H9 (cell line): ENCODE measurements at regions not wholly inside any gene's neighbourhood (a gene's known extent, or its start where the extent isn't known, plus 50 kb on each side); places are given as distances from the start of the nearest gene placed in this dataset.

Experiments
- DNase-seq: peaks from one replicate; pipeline ENCODE4 v3.0.0-alpha.2; 2017
- H2AFZ ChIP-seq: one replicate; pipeline ENCODE4 v1.6.1; 2013; ENCODE audit warnings: mild to moderate bottlenecking, low read length, control low read depth, moderate library complexity
- H2AK5ac ChIP-seq: 2 replicates; pipeline ENCODE4 v1.6.1; 2013; ENCODE audit warnings: low read length, control low read depth, mixed read lengths; ENCODE audit not compliant: insufficient read length
- H2BK120ac ChIP-seq: one replicate; pipeline ENCODE4 v1.6.1; 2013; ENCODE audit warnings: low read depth, mild to moderate bottlenecking, low read length, control low read depth, inconsistent platforms; ENCODE audit not compliant: poor library complexity, severe bottlenecking
- H2BK12ac ChIP-seq: 2 replicates; pipeline ENCODE4 v1.6.1; 2013; ENCODE audit warnings: low read length, control low read depth, mixed read lengths, low read depth; ENCODE audit not compliant: insufficient read length
- H2BK15ac ChIP-seq: 2 replicates; pipeline ENCODE4 v1.6.1; 2013; ENCODE audit warnings: low read depth, low read length, control low read depth
- H2BK20ac ChIP-seq: one replicate; pipeline ENCODE4 v1.6.1; 2013; ENCODE audit warnings: low read depth, mild to moderate bottlenecking, low read length, control low read depth, inconsistent platforms; ENCODE audit not compliant: poor library complexity, severe bottlenecking
- H2BK5ac ChIP-seq: 2 replicates; pipeline ENCODE4 v1.6.1; 2013; ENCODE audit warnings: low read length, control low read depth, mixed read lengths; ENCODE audit not compliant: insufficient read length
- H3K14ac ChIP-seq: 2 replicates; pipeline ENCODE4 v1.6.1; 2013; ENCODE audit warnings: low read length, control low read depth; ENCODE audit not compliant: insufficient read depth
- H3K18ac ChIP-seq: 2 replicates; pipeline ENCODE4 v1.6.1; 2013; ENCODE audit warnings: low read depth, mild to moderate bottlenecking, mixed read lengths, low read length, control low read depth; ENCODE audit not compliant: insufficient read length
- H3K23ac ChIP-seq: 2 replicates; pipeline ENCODE4 v1.6.1; 2013; ENCODE audit warnings: low read length, control low read depth, mixed read lengths, low read depth; ENCODE audit not compliant: insufficient read length
- H3K23me2 ChIP-seq: 2 replicates; pipeline ENCODE4 v1.6.1; 2013; ENCODE audit warnings: low read depth, mild to moderate bottlenecking, mixed read lengths, low read length, control low read depth; ENCODE audit not compliant: insufficient read length, poor library complexity, severe bottlenecking
- H3K27ac ChIP-seq: 2 replicates; pipeline ENCODE4 v1.5.1; 2013; ENCODE audit warnings: low read length, control low read depth, mixed read lengths, low read depth; ENCODE audit not compliant: insufficient read length
- H3K27me3 ChIP-seq: 2 replicates; pipeline ENCODE4 v1.6.1; 2013; ENCODE audit warnings: low read length, control low read depth, inconsistent platforms; ENCODE audit not compliant: insufficient read depth
- H3K4ac ChIP-seq: 2 replicates; pipeline ENCODE4 v1.6.1; 2013; ENCODE audit warnings: low read depth, mild to moderate bottlenecking, control low read depth, inconsistent platforms, low read length, moderate library complexity
- H3K4me1 ChIP-seq: 2 replicates; pipeline ENCODE4 v1.6.1; 2013; ENCODE audit warnings: low read length, control low read depth, inconsistent platforms; ENCODE audit not compliant: insufficient read depth
- H3K4me2 ChIP-seq: 2 replicates; pipeline ENCODE4 v1.6.1; 2013; ENCODE audit warnings: low read length, control low read depth, mixed read lengths; ENCODE audit not compliant: insufficient read length, insufficient read depth
- H3K56ac ChIP-seq: 2 replicates; pipeline ENCODE4 v1.6.1; 2013; ENCODE audit warnings: low read depth, mild to moderate bottlenecking, mixed read lengths, low read length, control low read depth; ENCODE audit not compliant: insufficient read length
- H3K79me1 ChIP-seq: 2 replicates; pipeline ENCODE4 v1.6.1; 2013; ENCODE audit warnings: low read depth, mild to moderate bottlenecking, moderate library complexity, low read length, control low read depth, inconsistent platforms; ENCODE audit not compliant: insufficient read depth, poor library complexity, severe bottlenecking
- H3K79me2 ChIP-seq: 2 replicates; pipeline ENCODE4 v1.6.1; 2013; ENCODE audit warnings: low read length, control low read depth, inconsistent platforms; ENCODE audit not compliant: insufficient read depth
- H3K9ac ChIP-seq: 2 replicates; pipeline ENCODE4 v1.6.1; 2013; ENCODE audit warnings: low read length, control low read depth, mixed read lengths; ENCODE audit not compliant: insufficient read length; ENCODE audit errors: extremely low read depth
- H3K9me3 ChIP-seq: one replicate; pipeline ENCODE4 v1.6.1; 2013; ENCODE audit warnings: low read depth, low read length, inconsistent platforms; ENCODE audit not compliant: control insufficient read depth
- H3T11ph ChIP-seq: one replicate; pipeline ENCODE4 v1.6.1; 2013; ENCODE audit warnings: mild to moderate bottlenecking, low read length, control low read depth, inconsistent platforms
- H4K20me1 ChIP-seq: one replicate; pipeline ENCODE4 v1.6.1; 2013; ENCODE audit not compliant: control insufficient read depth, insufficient read length, insufficient read depth
- H4K5ac ChIP-seq: 2 replicates; pipeline ENCODE4 v1.6.1; 2013; ENCODE audit warnings: low read depth, mild to moderate bottlenecking, mixed read lengths, low read length, control low read depth; ENCODE audit not compliant: insufficient read length
- H4K8ac ChIP-seq: replicated peaks from 2 replicates; pipeline ENCODE4 v1.6.1; 2013; ENCODE audit warnings: low read length, control low read depth, mixed read lengths, low read depth; ENCODE audit not compliant: insufficient read length
- H4K91ac ChIP-seq: 2 replicates; pipeline ENCODE4 v1.6.1; 2013; ENCODE audit warnings: low read depth, mild to moderate bottlenecking, moderate library complexity, mixed read lengths, low read length, control low read depth; ENCODE audit not compliant: insufficient read length
- H3K27ac Mint-ChIP-seq, 3 experiments: 2 replicates in 2 of 3; 3 replicates in 1 of 3; pipeline ENCODE4 v1.8.0; 2020 to 2021; ENCODE audit warnings: mixed read lengths in 3 of 3, mild to moderate bottlenecking in 1 of 3, moderate library complexity in 1 of 3
- H3K27me3 Mint-ChIP-seq: 2 replicates; pipeline ENCODE4 v1.8.0; 2021; ENCODE audit warnings: low read depth, mild to moderate bottlenecking, moderate library complexity, mixed read lengths
- H3K36me3 Mint-ChIP-seq, 3 experiments: 2 replicates in 2 of 3; 3 replicates in 1 of 3; pipeline ENCODE4 v1.8.0; 2020 to 2021; ENCODE audit warnings: low read depth in 3 of 3, mixed read lengths in 3 of 3; ENCODE audit not compliant: insufficient read depth in 1 of 3
- H3K4me1 Mint-ChIP-seq, 2 experiments: 2 replicates each; pipeline ENCODE4 v1.8.0; 2020; ENCODE audit warnings: mixed read lengths in 2 of 2
- H3K4me3 Mint-ChIP-seq, 2 experiments: 2 replicates in 1 of 2; 3 replicates in 1 of 2; pipeline ENCODE4 v1.8.0; 2020 to 2021; ENCODE audit warnings: mild to moderate bottlenecking in 2 of 2, mixed read lengths in 2 of 2, moderate library complexity in 1 of 2
- H3K9me3 Mint-ChIP-seq, 2 experiments: 2 replicates in 1 of 2; 3 replicates in 1 of 2; pipeline ENCODE4 v1.8.0; 2020; ENCODE audit warnings: mild to moderate bottlenecking in 2 of 2, mixed read lengths in 2 of 2, moderate library complexity in 1 of 2
- WGBS: extraction: QIAGEN DNeasy Blood & Tissue Kit; methylation state at CpG from one replicate; pipeline ENCODE4 v1.1.7; 2013; ENCODE audit warnings: missing lambda C conversion rate, low lambda C conversion rate, mixed read lengths; ENCODE audit not compliant: insufficient read length; ENCODE audit errors: extremely low coverage; 5-methylcytosine and 5-hydroxymethylcytosine counted together
- TF ChIP-seq, protein P1 (sequence below): fragments of 200-600 bp; sonication (generic); conservative IDR thresholded peaks from 3 replicates; pipeline ENCODE4 v1.8.0; 2021; ENCODE audit warnings: antibody characterized with exemption, mild to moderate bottlenecking

DNA sequence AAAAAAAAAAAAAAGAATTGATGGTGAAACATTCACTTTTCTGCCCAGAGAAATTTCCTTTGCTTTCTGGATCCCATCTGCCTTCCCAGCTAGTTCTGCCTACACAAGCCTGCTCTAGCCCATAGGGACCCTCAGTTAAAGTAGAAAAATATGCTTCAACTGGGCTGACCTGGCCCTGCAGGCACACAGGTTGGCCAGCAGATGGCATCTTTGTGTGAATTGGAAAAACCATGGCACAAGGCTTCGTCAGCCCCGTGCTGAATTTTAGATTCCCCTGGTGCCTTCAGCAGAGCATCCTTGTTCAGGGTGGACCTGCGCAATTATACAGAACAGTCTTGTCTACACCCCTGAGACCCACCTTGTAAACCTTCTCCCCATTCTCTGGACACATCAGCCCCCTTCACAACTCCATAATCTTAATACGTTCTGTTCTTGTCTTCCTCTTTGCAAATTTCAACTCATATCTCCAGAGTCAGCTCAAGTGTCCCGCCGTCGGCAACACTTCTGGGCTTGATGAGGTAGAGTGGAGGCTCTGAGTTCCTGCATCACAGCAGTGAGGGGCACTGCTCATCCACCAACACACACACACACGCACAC is 114.5 kb downstream of the INSIG2 start:
- no peak overlapping the region for H2AK5ac ChIP-seq
- WGBS: no CpG with 5 or more reads among the region's 8 CpGs
- H3K79me1 ChIP-seq: no peaks in the 10 kb centered on the region
- no peak overlapping the region for H2BK120ac ChIP-seq
- H3K4ac ChIP-seq: no peak overlapping the region
- no peak overlapping the region for H3K23ac ChIP-seq
- H3K27ac ChIP-seq: no peak overlapping the region
- no peaks in the 10 kb centered on the region for H3K4me1 ChIP-seq
- no peak overlapping the region for H3K27ac Mint-ChIP-seq
- no peak overlapping the region for H3K14ac ChIP-seq
- H3T11ph ChIP-seq: no peak overlapping the region
- H3K56ac ChIP-seq: no peak overlapping the region
- no peak overlapping the region; a peak in 1 of 5 replicates for H3K4me3 Mint-ChIP-seq
- H3K9me3 ChIP-seq: no peaks in the 10 kb centered on the region
- H4K20me1 ChIP-seq: no peaks in the 10 kb centered on the region
- no peaks in the 10 kb centered on the region for H3K79me2 ChIP-seq
- H2BK20ac ChIP-seq: no peak overlapping the region
- no peak overlapping the region for H2BK12ac ChIP-seq
- H3K18ac ChIP-seq: no peak overlapping the region
- no peak overlapping the region for H3K4me2 ChIP-seq
- peaks cover 19% of the 10 kb centered on the region for H3K27me3 Mint-ChIP-seq
- no peak overlapping the region for H2BK5ac ChIP-seq
- H3K9ac ChIP-seq: no peak overlapping the region
- no peak overlapping the region for H4K8ac ChIP-seq
- no peaks in the 10 kb centered on the region for H3K36me3 Mint-ChIP-seq
- no peak overlapping the region for H2BK15ac ChIP-seq
- H4K91ac ChIP-seq: no peak overlapping the region
- H3K23me2 ChIP-seq: no peaks in the 10 kb centered on the region
- TF ChIP-seq, protein P1, sequence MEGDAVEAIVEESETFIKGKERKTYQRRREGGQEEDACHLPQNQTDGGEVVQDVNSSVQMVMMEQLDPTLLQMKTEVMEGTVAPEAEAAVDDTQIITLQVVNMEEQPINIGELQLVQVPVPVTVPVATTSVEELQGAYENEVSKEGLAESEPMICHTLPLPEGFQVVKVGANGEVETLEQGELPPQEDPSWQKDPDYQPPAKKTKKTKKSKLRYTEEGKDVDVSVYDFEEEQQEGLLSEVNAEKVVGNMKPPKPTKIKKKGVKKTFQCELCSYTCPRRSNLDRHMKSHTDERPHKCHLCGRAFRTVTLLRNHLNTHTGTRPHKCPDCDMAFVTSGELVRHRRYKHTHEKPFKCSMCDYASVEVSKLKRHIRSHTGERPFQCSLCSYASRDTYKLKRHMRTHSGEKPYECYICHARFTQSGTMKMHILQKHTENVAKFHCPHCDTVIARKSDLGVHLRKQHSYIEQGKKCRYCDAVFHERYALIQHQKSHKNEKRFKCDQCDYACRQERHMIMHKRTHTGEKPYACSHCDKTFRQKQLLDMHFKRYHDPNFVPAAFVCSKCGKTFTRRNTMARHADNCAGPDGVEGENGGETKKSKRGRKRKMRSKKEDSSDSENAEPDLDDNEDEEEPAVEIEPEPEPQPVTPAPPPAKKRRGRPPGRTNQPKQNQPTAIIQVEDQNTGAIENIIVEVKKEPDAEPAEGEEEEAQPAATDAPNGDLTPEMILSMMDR: peak; percentile 88
- no peaks in the 10 kb centered on the region for H3K4me1 Mint-ChIP-seq
- H3K9me3 Mint-ChIP-seq: no peaks in the 10 kb centered on the region
- DNase-seq: peak; percentile 71
- no peak overlapping the region for H2AFZ ChIP-seq
- no peaks in the 10 kb centered on the region for H3K27me3 ChIP-seq
- no peak overlapping the region for H4K5ac ChIP-seq
